ENCODE measurements at regions not wholly inside any gene's neighbourhood (a gene's known extent, or its start where the extent isn't known, plus 50 kb on each side); places are given as distances from the start of the nearest gene placed in this dataset.

GRCh38 chr11:12324585-12324984, 52.8 kb upstream of the PARVA start:
- Histone ChIP-seq H3K4me1 (peaks cover 25% of the 10 kb centered on the region), H3K36me3 (peaks cover 14% of the 10 kb centered on the region), H3K4me3 (ENCODE audit: low read depth, low read length) (no peak overlapping the region), H3K27me3 (no peaks in the 10 kb centered on the region), H3K9me3 (no peaks in the 10 kb centered on the region)
- no peak for DNase-seq
- no peak for TF ChIP-seq CTCF (IDR thresholded peaks at IDR 0.05; ENCODE audit: low read depth, low read length)

Measured in BE2C (cell line).